GM12874 (cell line): ENCODE measurements at regions not wholly inside any gene's neighbourhood (a gene's known extent, or its start where the extent isn't known, plus 50 kb on each side); places are given as distances from the start of the nearest gene placed in this dataset.

Experiments used
- TF ChIP-seq, protein P1 (sequence below): IDR thresholded peaks from 2 replicates; pipeline ENCODE4 v1.5.1; 2011; ENCODE audit warnings: low read depth, mild to moderate bottlenecking, control low read depth, low read length, moderate library complexity; ENCODE audit not compliant: insufficient read depth

DNA sequence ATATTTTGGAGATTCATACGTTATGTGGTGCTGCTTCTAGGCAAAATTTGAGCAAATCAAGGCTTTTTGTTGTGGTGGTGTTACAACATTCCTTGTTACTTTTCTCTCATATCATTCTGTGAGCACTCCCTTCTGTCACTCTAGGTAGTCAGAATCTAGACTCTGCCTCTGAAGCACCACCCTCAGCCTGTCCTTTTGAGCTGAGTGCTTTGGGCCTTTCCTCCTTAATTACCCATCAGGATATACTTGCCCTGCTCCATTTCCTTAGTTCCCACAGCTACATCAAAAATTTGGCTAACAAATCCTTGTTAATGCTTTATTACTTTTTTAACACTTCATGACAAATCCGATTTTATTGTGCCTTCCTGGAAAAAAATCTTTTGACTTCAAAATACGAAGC is 289.6 kb downstream of the CALCRL start:
- TF ChIP-seq, protein P1, sequence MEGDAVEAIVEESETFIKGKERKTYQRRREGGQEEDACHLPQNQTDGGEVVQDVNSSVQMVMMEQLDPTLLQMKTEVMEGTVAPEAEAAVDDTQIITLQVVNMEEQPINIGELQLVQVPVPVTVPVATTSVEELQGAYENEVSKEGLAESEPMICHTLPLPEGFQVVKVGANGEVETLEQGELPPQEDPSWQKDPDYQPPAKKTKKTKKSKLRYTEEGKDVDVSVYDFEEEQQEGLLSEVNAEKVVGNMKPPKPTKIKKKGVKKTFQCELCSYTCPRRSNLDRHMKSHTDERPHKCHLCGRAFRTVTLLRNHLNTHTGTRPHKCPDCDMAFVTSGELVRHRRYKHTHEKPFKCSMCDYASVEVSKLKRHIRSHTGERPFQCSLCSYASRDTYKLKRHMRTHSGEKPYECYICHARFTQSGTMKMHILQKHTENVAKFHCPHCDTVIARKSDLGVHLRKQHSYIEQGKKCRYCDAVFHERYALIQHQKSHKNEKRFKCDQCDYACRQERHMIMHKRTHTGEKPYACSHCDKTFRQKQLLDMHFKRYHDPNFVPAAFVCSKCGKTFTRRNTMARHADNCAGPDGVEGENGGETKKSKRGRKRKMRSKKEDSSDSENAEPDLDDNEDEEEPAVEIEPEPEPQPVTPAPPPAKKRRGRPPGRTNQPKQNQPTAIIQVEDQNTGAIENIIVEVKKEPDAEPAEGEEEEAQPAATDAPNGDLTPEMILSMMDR, result no peak

DNA sequence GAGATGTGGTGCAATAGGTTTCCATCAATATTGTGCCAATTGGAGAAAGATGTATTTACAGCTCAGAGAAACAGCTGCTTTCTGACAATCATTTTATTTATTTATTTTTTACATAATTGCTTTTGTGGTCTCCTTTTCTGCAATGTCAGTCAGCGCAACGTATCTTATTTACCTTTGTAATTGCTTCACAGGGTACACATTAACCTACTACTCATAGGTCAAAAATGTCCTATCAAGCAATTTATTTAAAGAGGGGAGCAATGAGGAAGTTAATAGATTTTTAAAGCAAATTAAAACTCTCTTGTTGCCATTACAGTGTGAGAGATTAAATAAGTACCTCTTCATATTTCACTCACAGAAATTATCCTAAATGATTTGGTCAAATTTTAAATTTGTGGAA is 291.0 kb downstream of the CALCRL start:
- TF ChIP-seq, protein P1, result no peak

DNA sequence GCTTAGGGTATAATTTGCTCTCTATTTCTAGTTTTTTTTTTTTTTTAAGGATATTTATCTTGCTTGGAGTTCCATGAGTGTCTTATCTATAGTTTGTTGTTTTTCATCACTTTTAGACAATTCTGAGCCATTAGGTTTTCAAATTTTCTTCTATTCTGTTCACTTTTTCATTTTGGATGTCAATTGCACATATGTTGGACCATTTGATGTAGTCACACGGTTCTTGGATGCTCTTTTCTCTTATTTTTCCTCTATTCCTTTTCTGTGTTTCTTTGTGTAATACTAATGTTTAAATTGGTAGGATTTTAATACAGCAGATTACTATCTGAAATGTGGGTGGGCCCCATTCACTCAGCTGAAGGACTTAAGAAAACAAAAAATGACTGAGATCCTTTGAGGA is 292.6 kb downstream of the CALCRL start:
- TF ChIP-seq, protein P1, result no peak

DNA sequence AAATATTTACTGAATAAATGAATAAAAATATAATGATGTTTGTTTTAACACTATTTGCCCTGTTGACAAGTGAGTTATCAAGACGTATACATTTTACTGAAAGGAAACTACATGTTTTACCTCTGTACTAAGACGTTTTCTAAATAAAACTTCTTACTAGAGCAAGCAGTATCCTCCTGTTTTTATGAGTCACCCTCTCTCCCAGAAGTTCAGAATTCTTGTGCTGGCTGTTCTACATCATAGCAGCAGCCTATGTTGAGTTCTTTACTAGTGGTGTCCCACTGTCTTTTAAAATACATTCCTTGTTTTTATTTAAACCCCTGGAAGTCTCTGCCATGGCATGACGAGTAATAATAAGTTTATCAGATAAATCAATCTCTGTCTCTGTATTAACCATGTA is 297.4 kb downstream of the CALCRL start:
- TF ChIP-seq, protein P1, result no peak

DNA sequence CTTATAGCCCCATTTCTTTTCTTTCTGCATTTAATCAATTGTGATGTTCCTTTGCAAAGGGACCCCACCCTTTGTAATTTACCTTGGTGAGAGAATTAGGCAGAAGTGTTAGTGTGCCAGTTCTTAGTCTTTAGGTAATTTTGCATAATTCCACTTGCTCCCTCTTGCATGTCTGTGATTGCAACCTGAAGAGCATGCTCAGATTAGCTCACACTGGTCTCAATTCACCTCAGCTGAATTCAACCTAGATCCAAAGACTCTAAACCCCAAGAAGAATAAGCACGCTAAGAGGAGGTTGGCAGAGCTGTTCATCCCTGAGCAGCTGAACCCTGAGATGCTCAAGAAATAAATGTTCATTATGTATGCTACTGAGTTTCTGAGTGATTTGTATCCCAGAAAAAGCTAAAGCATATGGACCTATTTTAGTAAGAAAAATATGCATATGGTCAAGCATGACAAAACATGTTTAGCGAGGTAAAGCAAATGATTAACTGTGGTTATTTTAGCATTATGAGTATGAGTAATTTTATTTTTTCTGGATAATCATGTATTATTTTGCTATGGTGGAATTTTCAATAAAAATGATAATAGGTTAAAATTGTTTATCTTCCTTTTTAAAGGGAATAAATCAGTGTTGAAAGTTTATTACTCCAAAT is 299.2 kb upstream of the ZSWIM2 start:
- TF ChIP-seq, protein P1, result no peak

DNA sequence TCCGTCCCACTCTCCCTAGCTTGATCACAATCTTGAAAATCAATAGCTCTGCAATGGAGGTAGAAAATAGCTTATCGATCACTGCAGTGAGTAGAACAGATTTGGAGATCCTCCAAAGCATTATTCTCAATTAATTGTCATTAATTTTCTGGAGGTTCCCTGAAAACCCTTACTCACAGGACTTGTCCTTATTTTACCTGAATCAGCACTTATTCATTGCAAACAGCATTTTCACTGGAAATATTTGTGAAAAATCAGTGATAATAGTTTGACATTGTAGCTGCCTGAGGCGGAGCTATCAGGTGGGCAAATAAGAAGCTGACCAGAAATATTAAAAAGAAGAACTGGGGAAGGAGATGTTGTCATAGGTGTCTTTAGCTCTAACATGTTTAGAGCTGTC is 294.6 kb upstream of the ZSWIM2 start:
- TF ChIP-seq, protein P1, result no peak

DNA sequence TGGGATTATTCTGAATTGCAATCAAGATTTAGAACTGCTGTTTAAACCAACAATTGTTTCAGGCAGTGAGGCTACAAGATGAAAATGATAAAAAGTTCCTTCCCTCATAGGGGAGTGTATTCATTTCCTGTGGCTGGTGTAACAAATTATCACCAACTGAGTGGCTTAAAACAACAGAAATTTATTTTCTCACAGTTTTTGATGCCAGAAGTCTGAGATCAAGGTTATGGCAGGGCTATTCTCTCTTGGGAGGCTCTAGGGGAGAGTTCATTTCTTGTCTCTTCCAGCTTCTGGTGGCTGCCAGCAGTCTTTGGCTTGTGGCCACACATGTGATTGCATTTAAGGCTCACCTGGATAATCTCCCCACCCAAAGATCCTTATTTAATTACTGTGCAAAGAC is 290.5 kb upstream of the ZSWIM2 start:
- TF ChIP-seq, protein P1, result no peak
